Activated naive CD8-positive, alpha-beta T cell treated with anti-CD3 and anti-CD28 coated beads, Interleukin-2, amount 10 ng/mL, durations not matched to agents 7 days and 5 days (primary cell): ENCODE measurements at regions not wholly inside any gene's neighbourhood (a gene's known extent, or its start where the extent isn't known, plus 50 kb on each side); places are given as distances from the start of the nearest gene placed in this dataset.

Source experiments
- ATAC-seq: fragments of 150-1000 bp; cut with Tn5 transposase; one replicate; pipeline ENCODE4 v1.10.0; 2021; ENCODE audit warnings: low read depth, moderate library complexity
- POLR2A ChIA-PET: fragments of 350-600 bp; sonication (Branson Sonifier 250); formaldehyde crosslinking; loops from one replicate; lab custom pipeline; 2021; ENCODE audit warnings: antibody characterized with exemption; lab: Charles Lee
- DNase-seq: peaks from one replicate; pipeline ENCODE4 v3.0.0; 2021
- H3K27ac Mint-ChIP-seq: one replicate; pipeline ENCODE4 v1.8.0; 2022; ENCODE audit warnings: mild to moderate bottlenecking, mixed read lengths
- H3K27me3 Mint-ChIP-seq: one replicate; pipeline ENCODE4 v1.8.0; 2022; ENCODE audit warnings: mild to moderate bottlenecking, moderate library complexity, mixed read lengths
- H3K36me3 Mint-ChIP-seq: one replicate; pipeline ENCODE4 v1.8.0; 2021; ENCODE audit warnings: mild to moderate bottlenecking, mixed read lengths
- H3K4me1 Mint-ChIP-seq: one replicate; pipeline ENCODE4 v1.8.0; 2021; ENCODE audit warnings: mixed read lengths
- H3K4me3 Mint-ChIP-seq: one replicate; pipeline ENCODE4 v1.8.0; 2022; ENCODE audit warnings: mild to moderate bottlenecking, moderate library complexity, mixed read lengths
- H3K9me3 Mint-ChIP-seq: one replicate; pipeline ENCODE4 v1.8.0; 2021; ENCODE audit warnings: mixed read lengths

- Mint-ChIP-seq H3K36me3 (no peaks in the 10 kb centered on the region), H3K4me1 (no peaks in the 10 kb centered on the region), H3K9me3 (no peaks in the 10 kb centered on the region), H3K27me3 (peaks cover 21% of the 10 kb centered on the region), H3K27ac (no peak overlapping the region), H3K4me3 (no peak overlapping the region)
- ATAC-seq (no peak), DNase-seq (no peak)
- POLR2A ChIA-PET: no interaction called here
These were observed 92.4 kb upstream of the PGBD5 start for GRCh38 chr1:230518511-230518910.

- no peaks in the 10 kb centered on the region for H3K36me3 Mint-ChIP-seq
- H3K4me1 Mint-ChIP-seq: no peaks in the 10 kb centered on the region
- H3K4me3 Mint-ChIP-seq: no peak overlapping the region
- H3K27ac Mint-ChIP-seq: no peak overlapping the region
- H3K27me3 Mint-ChIP-seq: peaks cover 21% of the 10 kb centered on the region
- no peaks in the 10 kb centered on the region for H3K9me3 Mint-ChIP-seq
- ATAC-seq: no peak
- POLR2A ChIA-PET: no interaction called here
- DNase-seq: no peak
These were observed 91.7 kb upstream of the PGBD5 start for GRCh38 chr1:230517786-230518185.

GRCh38 chr1:230517326-230517725 lies 91.2 kb upstream of the PGBD5 start:
- ATAC-seq (no peak), DNase-seq (no peak)
- H3K9me3 Mint-ChIP-seq: no peaks in the 10 kb centered on the region
- POLR2A ChIA-PET: no interaction called here
- H3K4me1 Mint-ChIP-seq: no peaks in the 10 kb centered on the region
- no peak overlapping the region for H3K27ac Mint-ChIP-seq
- H3K27me3 Mint-ChIP-seq: peaks cover 21% of the 10 kb centered on the region
- no peaks in the 10 kb centered on the region for H3K36me3 Mint-ChIP-seq
- H3K4me3 Mint-ChIP-seq: no peak overlapping the region

GRCh38 chr1:230516889-230517288 lies 90.8 kb upstream of the PGBD5 start:
- Mint-ChIP-seq H3K4me1 (no peaks in the 10 kb centered on the region), H3K4me3 (no peak overlapping the region), H3K9me3 (no peaks in the 10 kb centered on the region), H3K27ac (no peak overlapping the region), H3K36me3 (no peaks in the 10 kb centered on the region), H3K27me3 (peaks cover 19% of the 10 kb centered on the region)
- DNase-seq (no peak), ATAC-seq (no peak)
- POLR2A ChIA-PET: no interaction called here

GRCh38 chr1:230515451-230516145 lies 89.5 kb upstream of the PGBD5 start:
- Mint-ChIP-seq H3K27ac (no peak overlapping the region), H3K4me1 (no peaks in the 10 kb centered on the region), H3K36me3 (no peaks in the 10 kb centered on the region), H3K4me3 (no peak overlapping the region), H3K27me3 (peaks cover 19% of the 10 kb centered on the region), H3K9me3 (no peaks in the 10 kb centered on the region)
- POLR2A ChIA-PET: no interaction called here
- DNase-seq: no peak
- ATAC-seq: no peak

GRCh38 chr1:230510496-230510895 lies 84.4 kb upstream of the PGBD5 start:
- DNase-seq (no peak), ATAC-seq (no peak)
- H3K4me3 Mint-ChIP-seq: no peak overlapping the region
- POLR2A ChIA-PET: no interaction called here
- H3K36me3 Mint-ChIP-seq: no peaks in the 10 kb centered on the region
- peaks cover 6% of the 10 kb centered on the region for H3K4me1 Mint-ChIP-seq
- H3K27me3 Mint-ChIP-seq: peaks cover 20% of the 10 kb centered on the region
- no peak overlapping the region for H3K27ac Mint-ChIP-seq
- no peaks in the 10 kb centered on the region for H3K9me3 Mint-ChIP-seq

- Mint-ChIP-seq H3K36me3 (no peaks in the 10 kb centered on the region), H3K4me1 (peaks cover 6% of the 10 kb centered on the region), H3K27ac (no peak overlapping the region), H3K27me3 (peaks cover 15% of the 10 kb centered on the region), H3K9me3 (no peaks in the 10 kb centered on the region), H3K4me3 (no peak overlapping the region)
- ATAC-seq: no peak
- POLR2A ChIA-PET: no interaction called here
- DNase-seq: no peak
These were observed 83.3 kb upstream of the PGBD5 start for GRCh38 chr1:230509281-230509977.

- no peak overlapping the region for H3K4me3 Mint-ChIP-seq
- H3K36me3 Mint-ChIP-seq: no peaks in the 10 kb centered on the region
- H3K27me3 Mint-ChIP-seq: peaks cover 10% of the 10 kb centered on the region
- no peak overlapping the region for H3K27ac Mint-ChIP-seq
- POLR2A ChIA-PET: no interaction called here
- H3K4me1 Mint-ChIP-seq: peaks cover 6% of the 10 kb centered on the region
- DNase-seq (no peak), ATAC-seq (no peak)
- H3K9me3 Mint-ChIP-seq: no peaks in the 10 kb centered on the region
These were observed 81.7 kb upstream of the PGBD5 start for GRCh38 chr1:230507666-230508402.

GRCh38 chr1:230507236-230507635 lies 81.1 kb upstream of the PGBD5 start:
- Mint-ChIP-seq H3K4me1 (peaks cover 6% of the 10 kb centered on the region), H3K27ac (no peak overlapping the region)

GRCh38 chr1:230506451-230506850 lies 80.3 kb upstream of the PGBD5 start:
- Mint-ChIP-seq H3K27me3 (peaks cover 10% of the 10 kb centered on the region), H3K27ac (no peak overlapping the region)

More at GRCh38 chr1:230507236-230507635, 81.1 kb upstream of the PGBD5 start:
- H3K9me3 Mint-ChIP-seq: no peaks in the 10 kb centered on the region
- DNase-seq: no peak
- H3K36me3 Mint-ChIP-seq: no peaks in the 10 kb centered on the region
- ATAC-seq: no peak
- H3K4me3 Mint-ChIP-seq: no peak overlapping the region
- POLR2A ChIA-PET: no interaction called here
- peaks cover 10% of the 10 kb centered on the region for H3K27me3 Mint-ChIP-seq

GRCh38 chr1:230504310-230504709 lies 78.2 kb upstream of the PGBD5 start:
- Mint-ChIP-seq H3K36me3 (no peaks in the 10 kb centered on the region), H3K4me1 (peaks cover 5% of the 10 kb centered on the region), H3K4me3 (no peak overlapping the region), H3K27me3 (peaks cover 11% of the 10 kb centered on the region), H3K9me3 (no peaks in the 10 kb centered on the region), H3K27ac (no peak overlapping the region)
- DNase-seq (no peak), ATAC-seq (no peak)
- POLR2A ChIA-PET: interaction anchor here (0.6 kb wide), 1 partner anchor 1245 kb away, joined by 3 read pairs; no protein-coding TSS in a partner anchor

More at GRCh38 chr1:230506451-230506850, 80.3 kb upstream of the PGBD5 start:
- ATAC-seq (no peak), DNase-seq (no peak)
- Mint-ChIP-seq H3K36me3 (no peaks in the 10 kb centered on the region), H3K4me3 (no peak overlapping the region), H3K9me3 (no peaks in the 10 kb centered on the region), H3K4me1 (peaks cover 6% of the 10 kb centered on the region)
- POLR2A ChIA-PET: no interaction called here

GRCh38 chr1:230503726-230504125 lies 77.6 kb upstream of the PGBD5 start:
- H3K9me3 Mint-ChIP-seq: no peaks in the 10 kb centered on the region
- DNase-seq: no peak
- no peak overlapping the region for H3K27ac Mint-ChIP-seq

GRCh38 chr1:230502996-230503395 lies 76.9 kb upstream of the PGBD5 start:
- ATAC-seq (no peak), DNase-seq (no peak)
- H3K27me3 Mint-ChIP-seq: peaks cover 16% of the 10 kb centered on the region
- no peaks in the 10 kb centered on the region for H3K36me3 Mint-ChIP-seq
- peaks cover 5% of the 10 kb centered on the region for H3K4me1 Mint-ChIP-seq
- H3K27ac Mint-ChIP-seq: no peak overlapping the region
- H3K9me3 Mint-ChIP-seq: no peaks in the 10 kb centered on the region
- H3K4me3 Mint-ChIP-seq: no peak overlapping the region
- POLR2A ChIA-PET: no interaction called here

More at GRCh38 chr1:230503726-230504125, 77.6 kb upstream of the PGBD5 start:
- POLR2A ChIA-PET: interaction anchor here (0.6 kb wide), 1 partner anchor 1245 kb away, joined by 3 read pairs; no protein-coding TSS in a partner anchor
- H3K27me3 Mint-ChIP-seq: peaks cover 12% of the 10 kb centered on the region
- H3K4me1 Mint-ChIP-seq: peaks cover 5% of the 10 kb centered on the region
- no peak for ATAC-seq
- no peaks in the 10 kb centered on the region for H3K36me3 Mint-ChIP-seq
- H3K4me3 Mint-ChIP-seq: no peak overlapping the region
